IPS-18a (cell line): ENCODE measurements at regions not wholly inside any gene's neighbourhood (a gene's known extent, or its start where the extent isn't known, plus 50 kb on each side); places are given as distances from the start of the nearest gene placed in this dataset.

Experiments
- H3K27ac ChIP-seq: one replicate; pipeline ENCODE4 v1.5.1; 2013; ENCODE audit warnings: low read length
- H3K27me3 ChIP-seq: one replicate; pipeline ENCODE4 v1.6.1; 2013; ENCODE audit warnings: mild to moderate bottlenecking, low read length; ENCODE audit not compliant: control insufficient read depth, insufficient read depth
- H3K36me3 ChIP-seq: one replicate; pipeline ENCODE4 v1.6.1; 2013; ENCODE audit warnings: low read depth, low read length; ENCODE audit not compliant: control insufficient read depth
- H3K4me1 ChIP-seq: one replicate; pipeline ENCODE4 v1.6.1; 2013; ENCODE audit warnings: low read depth, low read length; ENCODE audit not compliant: control insufficient read depth
- H3K4me3 ChIP-seq: one replicate; pipeline ENCODE4 v1.5.1; 2013; ENCODE audit warnings: low read length
- H3K9ac ChIP-seq: one replicate; pipeline ENCODE4 v1.6.1; 2013; ENCODE audit warnings: mild to moderate bottlenecking, low read length, moderate library complexity
- H3K9me3 ChIP-seq: one replicate; pipeline ENCODE4 v1.6.1; 2013; ENCODE audit warnings: low read depth, low read length; ENCODE audit not compliant: control insufficient read depth

DNA sequence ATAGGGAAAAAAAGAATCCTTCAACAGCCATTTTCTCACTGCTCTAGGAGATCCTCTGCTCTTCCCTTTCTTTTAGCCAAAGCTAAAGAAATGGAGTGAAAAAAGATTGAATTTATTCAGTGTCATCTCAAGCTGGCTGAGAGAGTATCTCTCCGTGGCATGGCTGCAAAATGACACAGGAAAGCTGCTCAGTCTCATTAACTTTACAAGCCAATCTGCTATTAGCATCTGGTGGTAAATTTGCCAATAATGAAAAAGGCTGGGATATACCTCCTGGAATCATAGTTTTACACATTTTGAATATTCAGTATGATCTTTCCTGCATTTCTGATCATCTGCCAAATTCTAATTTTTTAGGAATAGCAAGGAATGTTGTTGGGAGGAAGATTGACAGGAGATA lies 176.8 kb upstream of the CHRM3 start:
- H3K27ac ChIP-seq: no peak overlapping the region
- no peak overlapping the region for H3K4me3 ChIP-seq
- H3K9me3 ChIP-seq: no peaks in the 10 kb centered on the region
- H3K4me1 ChIP-seq: no peaks in the 10 kb centered on the region
- no peaks in the 10 kb centered on the region for H3K27me3 ChIP-seq
- no peak overlapping the region for H3K9ac ChIP-seq
- H3K36me3 ChIP-seq: no peaks in the 10 kb centered on the region

DNA sequence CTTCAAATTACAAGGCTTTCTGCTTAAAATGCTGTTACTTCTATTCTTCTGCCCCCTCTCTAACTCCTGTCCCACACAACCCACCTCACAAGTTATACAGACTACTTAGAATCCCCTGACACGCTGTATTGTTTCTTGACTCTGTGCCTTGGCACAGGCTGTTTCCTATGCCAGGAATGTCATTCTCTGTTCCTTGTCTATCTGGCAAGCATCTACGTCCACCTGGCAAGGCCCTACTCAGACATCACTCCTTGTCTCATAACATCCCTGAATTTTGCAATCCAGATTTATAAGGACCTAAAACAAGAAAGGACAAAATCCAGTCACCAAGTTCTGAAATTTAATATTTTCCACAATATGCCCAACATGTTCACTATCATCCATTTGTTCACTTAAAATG lies 182.0 kb upstream of the CHRM3 start:
- Histone ChIP-seq H3K9me3 (no peaks in the 10 kb centered on the region), H3K36me3 (no peaks in the 10 kb centered on the region), H3K9ac (no peak overlapping the region), H3K27ac (no peak overlapping the region), H3K27me3 (no peaks in the 10 kb centered on the region), H3K4me3 (no peak overlapping the region), H3K4me1 (no peaks in the 10 kb centered on the region)

DNA sequence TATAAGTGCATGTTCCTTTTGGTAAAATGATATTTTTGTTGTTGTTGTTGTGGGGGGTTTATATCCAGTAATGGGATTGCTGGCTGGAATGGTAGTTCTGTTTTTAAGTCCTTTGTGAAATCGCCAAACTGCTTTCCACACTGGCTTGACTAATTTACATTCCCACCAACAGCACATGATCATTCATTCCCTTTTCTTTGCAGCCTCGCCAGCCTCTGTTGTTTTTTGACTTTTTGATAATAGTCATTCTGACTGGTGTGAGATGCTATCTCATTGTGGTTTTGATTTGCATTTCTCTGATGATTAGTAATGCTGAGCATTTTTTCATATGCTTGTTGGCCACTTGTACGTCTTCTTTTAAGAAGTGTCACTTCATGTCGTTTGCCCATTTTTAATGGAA lies 188.5 kb upstream of the CHRM3 start:
- Histone ChIP-seq H3K9ac (no peak overlapping the region), H3K4me1 (no peaks in the 10 kb centered on the region), H3K27me3 (no peaks in the 10 kb centered on the region), H3K9me3 (no peaks in the 10 kb centered on the region), H3K4me3 (no peak overlapping the region), H3K36me3 (no peaks in the 10 kb centered on the region), H3K27ac (no peak overlapping the region)

DNA sequence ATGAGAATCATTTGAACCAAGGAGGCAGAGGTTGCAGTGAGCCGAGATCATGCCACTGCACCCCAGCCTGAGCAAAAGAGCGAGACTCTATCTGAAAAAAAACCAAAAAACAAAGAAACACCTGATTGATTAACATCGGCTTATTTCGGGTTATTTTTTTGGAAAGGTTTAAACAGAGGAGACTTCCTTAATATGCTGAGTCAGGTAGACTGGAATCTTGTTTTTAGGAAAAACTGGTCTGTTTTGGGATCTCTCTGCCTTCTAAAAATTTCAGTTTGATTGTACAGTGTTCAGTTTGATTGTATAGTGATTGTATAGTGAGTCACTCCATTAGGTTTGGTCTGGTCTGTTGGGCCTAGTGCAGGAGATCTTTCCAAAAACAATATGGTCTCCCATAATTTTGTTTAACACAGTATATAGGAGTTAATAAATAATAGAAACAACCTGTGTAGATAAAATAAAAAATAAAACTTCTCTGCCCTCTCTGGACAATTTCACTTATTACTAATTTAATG lies 196.3 kb upstream of the CHRM3 start:
- Histone ChIP-seq H3K4me3 (no peak overlapping the region), H3K36me3 (no peaks in the 10 kb centered on the region), H3K4me1 (no peaks in the 10 kb centered on the region), H3K27me3 (no peaks in the 10 kb centered on the region), H3K9me3 (no peaks in the 10 kb centered on the region), H3K9ac (no peak overlapping the region), H3K27ac (no peak overlapping the region)

DNA sequence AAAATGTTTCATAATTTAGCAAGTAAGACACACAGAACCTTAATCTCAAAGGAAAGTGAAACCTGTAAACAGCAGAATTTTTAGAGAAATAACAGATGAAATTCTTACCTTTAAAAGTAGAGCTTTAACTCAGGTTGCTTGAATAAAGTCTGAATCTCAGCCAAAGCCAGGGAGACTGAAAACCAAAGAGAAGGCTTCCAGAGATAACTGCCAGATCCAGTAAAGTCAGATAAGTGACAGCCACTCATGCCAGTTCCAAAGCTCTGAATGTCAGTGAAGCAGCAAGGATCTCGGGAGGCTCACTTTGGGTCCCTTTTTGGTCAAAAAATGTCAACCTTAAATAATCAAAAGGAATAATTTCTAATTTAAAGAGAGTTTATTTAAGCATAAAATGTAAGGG lies 199.9 kb upstream of the CHRM3 start:
- Histone ChIP-seq H3K27me3 (no peaks in the 10 kb centered on the region), H3K9ac (no peak overlapping the region), H3K36me3 (no peaks in the 10 kb centered on the region), H3K27ac (no peak overlapping the region), H3K9me3 (no peaks in the 10 kb centered on the region), H3K4me1 (no peaks in the 10 kb centered on the region), H3K4me3 (no peak overlapping the region)

DNA sequence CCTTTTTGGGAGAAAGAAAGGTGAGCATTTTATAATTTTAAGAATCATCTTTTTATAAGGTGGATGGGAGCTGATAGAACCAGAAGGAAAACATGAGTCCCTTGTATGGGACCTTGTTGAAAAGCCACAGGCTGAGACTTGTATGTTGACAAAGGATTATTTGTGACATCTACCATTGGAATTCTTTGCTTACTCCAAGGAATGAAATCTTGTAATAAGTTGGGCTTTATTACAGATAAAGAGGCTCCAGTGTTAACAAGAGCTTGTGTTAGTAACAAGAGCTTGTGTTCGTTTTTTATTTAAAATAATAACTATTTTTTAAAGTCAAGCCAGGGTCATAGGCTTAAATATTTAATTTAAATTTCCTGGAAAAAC lies 201.1 kb upstream of the CHRM3 start:
- H3K9me3 ChIP-seq: no peaks in the 10 kb centered on the region
- H3K27ac ChIP-seq: no peak overlapping the region
- no peak overlapping the region for H3K4me3 ChIP-seq
- H3K27me3 ChIP-seq: no peaks in the 10 kb centered on the region
- no peak overlapping the region for H3K9ac ChIP-seq
- no peaks in the 10 kb centered on the region for H3K36me3 ChIP-seq
- H3K4me1 ChIP-seq: no peaks in the 10 kb centered on the region

DNA sequence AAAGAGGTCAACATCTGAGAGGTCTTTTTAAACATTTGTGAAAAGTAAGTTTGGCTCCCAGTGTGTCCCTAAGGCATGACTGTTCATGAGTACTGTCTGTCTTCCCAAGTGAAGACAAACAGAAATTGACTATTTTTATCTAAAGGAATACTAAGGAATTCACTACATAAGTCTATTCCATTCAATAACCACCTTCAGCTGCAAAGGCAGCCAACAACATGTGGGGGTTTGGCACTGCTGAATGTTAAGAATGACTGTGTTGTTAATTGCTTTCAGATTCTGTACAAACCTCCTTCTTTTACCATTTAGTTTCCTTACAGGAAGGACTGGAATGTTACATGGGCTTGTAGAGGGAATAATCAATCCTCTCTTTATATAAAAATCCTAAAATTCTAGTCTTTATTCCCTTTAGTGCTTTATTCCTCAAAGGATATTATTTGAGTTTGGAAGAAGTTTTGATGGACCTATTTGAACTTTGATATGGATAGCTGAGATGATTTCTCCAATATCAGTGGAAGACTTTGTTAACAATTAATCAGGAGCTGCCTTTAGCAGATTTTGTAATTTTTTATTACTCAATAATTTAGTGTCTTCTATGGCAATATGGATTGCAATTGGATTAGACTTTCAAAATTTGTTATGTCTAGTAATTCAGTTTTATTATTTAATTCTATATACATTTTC lies 201.7 kb upstream of the CHRM3 start:
- no peaks in the 10 kb centered on the region for H3K4me1 ChIP-seq
- H3K9me3 ChIP-seq: no peaks in the 10 kb centered on the region
- no peak overlapping the region for H3K27ac ChIP-seq

DNA sequence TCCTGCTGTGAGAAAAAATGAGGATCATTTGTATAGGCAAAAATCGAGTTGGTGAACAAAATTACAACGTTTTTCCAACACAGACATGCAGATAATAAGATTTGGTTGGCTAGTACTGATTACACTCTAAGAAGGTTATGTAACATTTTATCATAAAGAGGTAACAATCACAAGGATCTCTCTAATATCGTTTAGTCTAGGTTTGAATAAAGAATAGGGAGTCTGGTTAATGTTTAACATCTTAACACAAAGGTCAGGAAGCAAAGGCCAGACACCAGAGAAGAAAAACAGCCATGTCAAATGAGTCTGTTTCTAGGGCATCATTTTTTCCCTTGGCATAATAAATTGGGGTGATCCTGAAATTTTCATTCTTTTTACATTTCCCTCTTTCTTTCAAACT lies 207.4 kb upstream of the CHRM3 start:
- H3K27ac ChIP-seq: no peak overlapping the region
- no peaks in the 10 kb centered on the region for H3K4me1 ChIP-seq
- no peaks in the 10 kb centered on the region for H3K27me3 ChIP-seq
- no peak overlapping the region for H3K9ac ChIP-seq
- no peaks in the 10 kb centered on the region for H3K36me3 ChIP-seq
- H3K9me3 ChIP-seq: no peaks in the 10 kb centered on the region
- no peak overlapping the region for H3K4me3 ChIP-seq

More for the DNA sequence above, 201.7 kb upstream of the CHRM3 start:
- H3K36me3 ChIP-seq: no peaks in the 10 kb centered on the region
- H3K9ac ChIP-seq: no peak overlapping the region
- no peaks in the 10 kb centered on the region for H3K27me3 ChIP-seq
- no peak overlapping the region for H3K4me3 ChIP-seq

DNA sequence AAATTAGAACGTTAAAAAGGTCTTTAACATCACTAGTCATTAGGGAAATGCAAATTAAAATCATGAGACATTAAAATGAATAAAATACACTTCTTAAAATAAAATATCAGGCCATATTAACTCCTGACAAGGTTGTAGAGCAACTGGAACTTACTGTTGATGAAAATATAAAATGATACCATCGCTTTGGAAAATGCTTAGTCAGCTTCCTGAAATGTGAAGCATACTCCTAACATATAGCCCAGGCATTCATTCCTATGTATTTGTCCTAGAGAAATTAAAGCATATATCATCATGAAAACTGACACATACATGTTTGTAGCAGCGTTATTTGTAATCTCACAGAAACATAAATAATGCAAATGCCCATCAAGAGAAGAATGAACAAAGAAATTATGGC lies 211.5 kb upstream of the CHRM3 start:
- Histone ChIP-seq H3K27me3 (no peaks in the 10 kb centered on the region), H3K36me3 (no peaks in the 10 kb centered on the region), H3K27ac (no peak overlapping the region), H3K9me3 (no peaks in the 10 kb centered on the region), H3K4me1 (no peaks in the 10 kb centered on the region), H3K4me3 (no peak overlapping the region), H3K9ac (no peak overlapping the region)

DNA sequence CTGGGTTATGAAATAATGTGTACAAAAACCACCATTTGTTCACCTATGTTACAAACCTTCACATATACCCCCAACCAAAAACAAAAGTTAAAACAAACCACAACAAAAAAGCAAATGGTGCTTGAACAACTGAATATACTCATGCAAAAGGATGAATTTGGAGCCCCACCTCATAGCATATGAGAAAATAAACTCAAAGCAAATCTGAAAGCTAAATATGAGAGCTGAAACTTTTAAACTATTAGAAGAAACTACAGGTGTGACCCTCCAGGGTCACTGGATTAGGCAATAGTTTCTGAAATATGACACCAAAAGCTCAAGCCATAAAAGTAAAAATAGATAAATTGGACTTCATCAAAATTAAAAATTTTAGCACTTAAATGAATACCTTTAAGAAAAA lies 215.5 kb upstream of the CHRM3 start:
- Histone ChIP-seq H3K36me3 (no peaks in the 10 kb centered on the region), H3K9ac (no peak overlapping the region), H3K9me3 (no peaks in the 10 kb centered on the region), H3K27ac (no peak overlapping the region), H3K4me1 (no peaks in the 10 kb centered on the region), H3K4me3 (no peak overlapping the region), H3K27me3 (no peaks in the 10 kb centered on the region)

DNA sequence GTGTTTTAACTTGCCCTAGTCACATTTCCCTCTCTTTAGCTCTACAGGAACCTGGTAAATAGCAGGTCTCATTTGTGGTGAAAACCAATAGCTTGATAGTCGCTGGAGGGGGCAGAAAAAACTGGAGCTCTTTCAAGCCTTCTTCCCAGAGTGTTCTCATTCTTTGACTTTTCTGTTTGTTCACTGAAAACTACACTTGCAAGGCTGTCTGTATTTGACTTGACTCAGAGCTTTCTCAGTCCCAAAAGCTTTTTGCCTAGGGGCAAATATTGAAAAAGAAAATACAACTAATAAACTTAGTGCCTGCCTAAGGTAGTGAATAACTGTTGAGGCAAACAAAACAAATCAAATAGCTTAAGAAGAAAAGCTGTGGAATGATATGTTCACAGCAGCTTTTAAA lies 217.1 kb upstream of the CHRM3 start:
- no peaks in the 10 kb centered on the region for H3K9me3 ChIP-seq
- H3K4me1 ChIP-seq: no peaks in the 10 kb centered on the region
- no peak overlapping the region for H3K9ac ChIP-seq
- H3K27me3 ChIP-seq: no peaks in the 10 kb centered on the region
- no peak overlapping the region for H3K27ac ChIP-seq
- H3K4me3 ChIP-seq: no peak overlapping the region
- H3K36me3 ChIP-seq: no peaks in the 10 kb centered on the region

DNA sequence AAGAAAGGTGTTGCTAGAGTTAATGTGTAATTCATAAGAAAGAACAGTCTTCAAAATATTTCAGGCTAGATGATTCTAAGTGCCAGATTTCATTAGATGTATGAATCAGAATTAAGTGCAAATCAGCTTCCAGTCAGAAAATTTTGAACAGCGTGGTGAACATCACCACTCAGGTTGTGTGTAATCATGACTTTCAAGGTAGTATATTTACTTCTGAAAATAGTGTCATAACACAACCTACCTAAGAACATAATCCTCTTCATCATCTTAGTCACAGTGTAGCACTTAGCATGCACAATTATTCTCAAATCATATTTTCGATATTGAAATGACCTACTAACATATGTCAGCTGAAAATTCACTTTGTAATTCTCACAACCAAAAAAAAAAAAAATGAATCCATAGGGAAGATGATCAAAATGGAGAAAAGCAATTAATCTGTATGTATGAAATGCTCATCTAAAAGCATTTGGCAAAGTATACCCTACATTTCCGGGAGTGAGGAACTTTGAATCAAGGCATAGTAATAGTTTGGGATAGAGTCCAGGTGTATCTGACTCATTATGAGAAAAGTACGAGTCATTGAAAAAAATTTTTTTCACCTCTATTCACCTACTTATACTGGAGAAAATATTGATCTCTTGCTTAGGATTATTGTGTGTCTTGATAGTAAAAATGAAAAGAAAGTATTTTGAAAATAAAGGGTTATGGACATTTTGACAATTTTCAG lies 221.8 kb upstream of the CHRM3 start:
- Histone ChIP-seq H3K27ac (no peak overlapping the region), H3K4me1 (no peaks in the 10 kb centered on the region), H3K9me3 (no peaks in the 10 kb centered on the region), H3K36me3 (no peaks in the 10 kb centered on the region), H3K9ac (no peak overlapping the region), H3K27me3 (no peaks in the 10 kb centered on the region), H3K4me3 (no peak overlapping the region)
